ENCODE measurements at regions not wholly inside any gene's neighbourhood (a gene's known extent, or its start where the extent isn't known, plus 50 kb on each side); places are given as distances from the start of the nearest gene placed in this dataset.

DNA sequence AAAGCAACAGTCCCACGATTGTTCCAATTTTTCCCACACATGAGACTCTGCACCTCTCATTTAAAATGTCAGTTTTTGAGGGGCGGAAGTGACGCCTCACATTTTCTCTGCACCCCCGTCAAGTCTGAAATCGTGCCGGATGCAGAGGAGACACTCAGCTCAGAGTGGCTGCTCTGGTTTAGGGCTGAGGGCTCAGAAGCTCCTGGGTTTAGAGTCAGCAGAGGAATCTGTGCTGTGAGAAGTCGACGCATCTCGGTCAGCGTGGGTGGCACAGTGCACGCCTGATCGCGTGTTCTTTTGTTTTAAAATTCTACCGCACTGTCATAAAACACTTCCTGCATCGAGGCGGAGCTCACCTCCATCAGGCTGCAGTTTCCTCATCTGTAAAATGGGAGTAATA is 116.7 kb upstream of the ADRA2C start:
- TF ChIP-seq EZH2 (IDR thresholded peaks at IDR 0.05; ENCODE audit: insufficient read depth, poor library complexity, severe bottlenecking) = no peak
- no peak for TF ChIP-seq EZH2phosphoT487 (IDR thresholded peaks at IDR 0.05; ENCODE audit: insufficient read depth, low read depth)

Data from GM23248 (cell line).